ENCODE measurements at regions not wholly inside any gene's neighbourhood (a gene's known extent, or its start where the extent isn't known, plus 50 kb on each side); places are given as distances from the start of the nearest gene placed in this dataset.

GRCh38 chr16:66052745-66053144 is 313.7 kb upstream of the CDH5 start:
- intact Hi-C loops (cut with DNase I, micrococcal nuclease) = no loop called here
- Histone ChIP-seq H3K36me3 (ENCODE audit: low read depth) (no peaks in the 10 kb centered on the region), H3K4me3 (no peak overlapping the region), H3K4me1 (ENCODE audit: low read depth) (no peaks in the 10 kb centered on the region), H3K9me3 (no peaks in the 10 kb centered on the region)
- TF ChIP-seq CTCF (IDR thresholded peaks at IDR 0.05) = no peak
- no peak for ATAC-seq
- DNase-seq = no peak

- no peak for ATAC-seq
- no peaks in the 10 kb centered on the region for H3K4me1 ChIP-seq (ENCODE audit: low read depth)
- DNase-seq = no peak
- intact Hi-C loops (cut with DNase I, micrococcal nuclease) = no loop called here
- no peak for TF ChIP-seq CTCF (IDR thresholded peaks at IDR 0.05)
- no peak overlapping the region for H3K4me3 ChIP-seq
- H3K9me3 ChIP-seq = no peaks in the 10 kb centered on the region
- H3K36me3 ChIP-seq (ENCODE audit: low read depth) = no peaks in the 10 kb centered on the region
Measured at GRCh38 chr16:66050991-66051390, 315.5 kb upstream of the CDH5 start.

GRCh38 chr16:66049865-66050264 is 316.6 kb upstream of the CDH5 start:
- no peaks in the 10 kb centered on the region for H3K9me3 ChIP-seq
- no peaks in the 10 kb centered on the region for H3K4me1 ChIP-seq (ENCODE audit: low read depth)
- no peak for TF ChIP-seq CTCF (IDR thresholded peaks at IDR 0.05)
- H3K36me3 ChIP-seq (ENCODE audit: low read depth) = no peaks in the 10 kb centered on the region
- ATAC-seq (no peak), DNase-seq (no peak)
- intact Hi-C loops (cut with DNase I, micrococcal nuclease) = no loop called here
- no peak overlapping the region for H3K4me3 ChIP-seq

GRCh38 chr16:66045626-66046025 is 320.9 kb upstream of the CDH5 start:
- H3K9me3 ChIP-seq = no peaks in the 10 kb centered on the region
- no peaks in the 10 kb centered on the region for H3K4me1 ChIP-seq (ENCODE audit: low read depth)
- intact Hi-C loops (cut with DNase I, micrococcal nuclease) = no loop called here
- no peak overlapping the region for H3K4me3 ChIP-seq
- ATAC-seq (no peak), DNase-seq (no peak)
- H3K36me3 ChIP-seq (ENCODE audit: low read depth) = no peaks in the 10 kb centered on the region
- TF ChIP-seq CTCF (IDR thresholded peaks at IDR 0.05) = no peak

GRCh38 chr16:66044556-66044955 is 321.9 kb upstream of the CDH5 start:
- TF ChIP-seq CTCF (IDR thresholded peaks at IDR 0.05) = no peak
- no peak for ATAC-seq
- no peak for DNase-seq
- no peak overlapping the region for H3K4me3 ChIP-seq
- H3K9me3 ChIP-seq = no peaks in the 10 kb centered on the region
- H3K36me3 ChIP-seq (ENCODE audit: low read depth) = no peaks in the 10 kb centered on the region
- H3K4me1 ChIP-seq (ENCODE audit: low read depth) = no peaks in the 10 kb centered on the region
- intact Hi-C loops (cut with DNase I, micrococcal nuclease) = no loop called here

GRCh38 chr16:66044089-66044488 is 322.4 kb upstream of the CDH5 start:
- no peaks in the 10 kb centered on the region for H3K4me1 ChIP-seq (ENCODE audit: low read depth)
- TF ChIP-seq CTCF (IDR thresholded peaks at IDR 0.05) = no peak
- intact Hi-C loops (cut with DNase I, micrococcal nuclease) = no loop called here
- H3K36me3 ChIP-seq (ENCODE audit: low read depth) = no peaks in the 10 kb centered on the region
- ATAC-seq (no peak), DNase-seq (no peak)
- H3K4me3 ChIP-seq = no peak overlapping the region
- H3K9me3 ChIP-seq = no peaks in the 10 kb centered on the region
